CD14-positive monocyte (primary cell): ENCODE measurements at regions not wholly inside any gene's neighbourhood (a gene's known extent, or its start where the extent isn't known, plus 50 kb on each side); places are given as distances from the start of the nearest gene placed in this dataset.

ENCODE experiments used
- DNase-seq, 3 donors: peaks; one replicate each; pipeline ENCODE4 v3.0.0-alpha.2; 2011 to 2022
- H2AFZ ChIP-seq: 2 replicates; pipeline ENCODE4 v1.6.0; 2012; ENCODE audit warnings: mild to moderate bottlenecking, low read depth, low read length, inconsistent platforms; ENCODE audit not compliant: insufficient read depth, poor library complexity, severe bottlenecking
- H3K27ac ChIP-seq, 2 donors: 1 replicate in 1 of 2; 2 replicates in 1 of 2; pipeline ENCODE4 v1.5.1; 2012 to 2013; ENCODE audit warnings: low read length in 2 of 2, control low read depth in 1 of 2, inconsistent platforms in 1 of 2, low read depth in 1 of 2, mild to moderate bottlenecking in 1 of 2
- H3K27me3 ChIP-seq, 2 donors: one replicate each; pipeline versions ENCODE4 v1.6.0 to v1.6.1; 2011 to 2013; ENCODE audit warnings: low read length in 2 of 2; ENCODE audit not compliant: control insufficient read depth in 2 of 2, insufficient read depth in 2 of 2
- H3K36me3 ChIP-seq, 2 donors: replicated peaks in 1 of 2; 1 replicate in 1 of 2; 2 replicates in 1 of 2; pipeline versions ENCODE4 v1.5.1 to v1.6.1; 2012 to 2013; ENCODE audit warnings: low read length in 2 of 2, control low read depth in 1 of 2, inconsistent platforms in 1 of 2, mild to moderate bottlenecking in 1 of 2; ENCODE audit not compliant: insufficient read depth in 2 of 2, control insufficient read depth in 1 of 2
- H3K4me1 ChIP-seq, 2 donors: 1 replicate in 1 of 2; 2 replicates in 1 of 2; pipeline versions ENCODE4 v1.5.1 to v1.6.1; 2012 to 2013; ENCODE audit warnings: low read length in 2 of 2, control low read depth in 1 of 2, inconsistent platforms in 1 of 2, mild to moderate bottlenecking in 1 of 2, moderate library complexity in 1 of 2; ENCODE audit not compliant: insufficient read depth in 2 of 2, control insufficient read depth in 1 of 2
- H3K4me2 ChIP-seq: replicated peaks from 2 replicates; pipeline ENCODE3; 2012; ENCODE audit warnings: low read length, moderate library complexity, mild to moderate bottlenecking; ENCODE audit not compliant: poor library complexity, severe bottlenecking; ENCODE audit errors: extremely low read depth
- H3K4me3 ChIP-seq, 3 experiments: fragments of 200-600 bp in 1 of 3; sonication (generic) in 1 of 3; replicated peaks in 1 of 3; 1 replicate in 2 of 3; 2 replicates in 1 of 3; pipeline ENCODE4 v1.5.1; 2011 to 2013; ENCODE audit warnings: low read length in 3 of 3, mild to moderate bottlenecking in 3 of 3, control low read depth in 2 of 3, low read depth in 2 of 3, inconsistent platforms in 1 of 3, moderate library complexity in 1 of 3
- H3K79me2 ChIP-seq: 2 replicates; pipeline ENCODE4 v1.6.0; 2012; ENCODE audit warnings: mild to moderate bottlenecking, control low read depth, inconsistent platforms, low read length, moderate library complexity; ENCODE audit not compliant: insufficient read depth
- H3K9ac ChIP-seq: 2 replicates; pipeline ENCODE4 v1.6.0; 2017; ENCODE audit warnings: low read length, mild to moderate bottlenecking; ENCODE audit not compliant: insufficient read depth, poor library complexity, severe bottlenecking
- H3K9me3 ChIP-seq, 2 donors: replicated peaks in 1 of 2; 1 replicate in 1 of 2; 2 replicates in 1 of 2; pipeline versions ENCODE4 v1.5.1 to v1.6.1; 2012 to 2013; ENCODE audit warnings: low read length in 2 of 2, control low read depth in 1 of 2; ENCODE audit not compliant: control insufficient read depth in 1 of 2, insufficient read depth in 1 of 2
- H4K20me1 ChIP-seq: 2 replicates; pipeline ENCODE4 v1.6.0; 2012; ENCODE audit warnings: mild to moderate bottlenecking, low read length, control low read depth, moderate library complexity; ENCODE audit not compliant: insufficient read depth
- H3K27ac Mint-ChIP-seq, 7 donors: one replicate each; pipeline ENCODE4 v1.8.0; 2020; ENCODE audit warnings: mild to moderate bottlenecking in 7 of 7, mixed read lengths in 7 of 7, moderate library complexity in 6 of 7, inconsistent platforms in 2 of 7
- H3K27me3 Mint-ChIP-seq, 3 donors: one replicate each; pipeline ENCODE4 v1.8.0; 2021 to 2022; ENCODE audit warnings: low read depth in 3 of 3, mild to moderate bottlenecking in 3 of 3, mixed read lengths in 3 of 3, moderate library complexity in 3 of 3, inconsistent platforms in 1 of 3
- H3K36me3 Mint-ChIP-seq, 2 donors: one replicate each; pipeline ENCODE4 v1.8.0; 2020; ENCODE audit warnings: mixed read lengths in 2 of 2, inconsistent platforms in 1 of 2, mild to moderate bottlenecking in 1 of 2
- H3K4me1 Mint-ChIP-seq: one replicate; pipeline ENCODE4 v1.8.0; 2020; ENCODE audit warnings: mild to moderate bottlenecking, mixed read lengths
- H3K4me3 Mint-ChIP-seq, 2 donors: one replicate each; pipeline ENCODE4 v1.8.0; 2020; ENCODE audit warnings: mild to moderate bottlenecking in 2 of 2, mixed read lengths in 2 of 2, moderate library complexity in 1 of 2
- H3K9me3 Mint-ChIP-seq, 7 donors: one replicate each; pipeline ENCODE4 v1.8.0; 2020 to 2022; ENCODE audit warnings: mixed read lengths in 7 of 7, mild to moderate bottlenecking in 6 of 7, moderate library complexity in 6 of 7, inconsistent platforms in 2 of 7
- WGBS: methylation state at CpG from one replicate; pipeline ENCODE4 v1.1.5; 2013; ENCODE audit warnings: missing lambda C conversion rate; ENCODE audit not compliant: insufficient coverage; 5-methylcytosine and 5-hydroxymethylcytosine counted together
- intact Hi-C, 2 donors: fragments of 100-400 bp; cut with micrococcal nuclease; formaldehyde crosslinking; loops; one replicate each; pipeline versions ENCODE4 v1.15.0 to v1.15.1; 2023
- TF ChIP-seq, protein P1 (sequence below): fragments of 200-600 bp; IDR thresholded peaks from one replicate; pipeline ENCODE4 v1.8.0; 2022; ENCODE audit warnings: antibody characterized with exemption, mild to moderate bottlenecking

DNA sequence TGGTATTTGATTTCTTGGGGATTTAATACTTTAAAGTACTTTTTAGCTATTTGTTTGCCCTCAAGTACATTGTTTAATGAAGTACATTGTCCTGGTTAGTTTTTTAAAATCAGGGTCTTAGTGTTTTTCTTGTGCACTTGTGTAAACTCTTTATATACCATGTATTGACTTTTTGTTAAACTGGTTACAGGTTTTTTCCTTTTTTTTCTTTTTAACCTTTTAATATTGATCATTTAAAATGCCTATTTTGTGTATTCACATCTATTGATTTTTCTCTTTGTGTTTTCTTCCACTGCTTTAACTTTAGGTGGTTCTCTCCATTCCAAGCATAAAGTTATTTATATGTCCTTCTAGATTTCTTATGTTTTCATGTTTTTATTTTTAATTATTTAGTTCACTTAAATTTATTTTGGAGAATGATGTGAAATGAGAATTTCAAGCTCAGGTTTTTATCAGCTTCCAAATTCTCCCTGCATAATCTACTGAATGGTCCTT is 84.5 kb upstream of the MYCN start:
- Histone ChIP-seq H3K27ac (no peak overlapping the region), H3K9me3 (no peaks in the 10 kb centered on the region), H3K9ac (no peak overlapping the region), H3K27me3 (no peaks in the 10 kb centered on the region), H3K4me3 (no peak overlapping the region), H3K79me2 (no peaks in the 10 kb centered on the region), H4K20me1 (no peaks in the 10 kb centered on the region), H2AFZ (no peak overlapping the region), H3K36me3 (no peaks in the 10 kb centered on the region), H3K4me1 (no peaks in the 10 kb centered on the region), H3K4me2 (no peak overlapping the region)
- Mint-ChIP-seq H3K4me3 (no peak overlapping the region), H3K4me1 (no peaks in the 10 kb centered on the region), H3K9me3 (peaks cover 2 to 9% (median 5%) of the 10 kb centered on the region in 7 donors), H3K27ac (no peak overlapping the region), H3K27me3 (peaks cover 1 to 4% (median 2%) of the 10 kb centered on the region in 3 donors), H3K36me3 (no peaks in the 10 kb centered on the region)
- TF ChIP-seq, protein P1, sequence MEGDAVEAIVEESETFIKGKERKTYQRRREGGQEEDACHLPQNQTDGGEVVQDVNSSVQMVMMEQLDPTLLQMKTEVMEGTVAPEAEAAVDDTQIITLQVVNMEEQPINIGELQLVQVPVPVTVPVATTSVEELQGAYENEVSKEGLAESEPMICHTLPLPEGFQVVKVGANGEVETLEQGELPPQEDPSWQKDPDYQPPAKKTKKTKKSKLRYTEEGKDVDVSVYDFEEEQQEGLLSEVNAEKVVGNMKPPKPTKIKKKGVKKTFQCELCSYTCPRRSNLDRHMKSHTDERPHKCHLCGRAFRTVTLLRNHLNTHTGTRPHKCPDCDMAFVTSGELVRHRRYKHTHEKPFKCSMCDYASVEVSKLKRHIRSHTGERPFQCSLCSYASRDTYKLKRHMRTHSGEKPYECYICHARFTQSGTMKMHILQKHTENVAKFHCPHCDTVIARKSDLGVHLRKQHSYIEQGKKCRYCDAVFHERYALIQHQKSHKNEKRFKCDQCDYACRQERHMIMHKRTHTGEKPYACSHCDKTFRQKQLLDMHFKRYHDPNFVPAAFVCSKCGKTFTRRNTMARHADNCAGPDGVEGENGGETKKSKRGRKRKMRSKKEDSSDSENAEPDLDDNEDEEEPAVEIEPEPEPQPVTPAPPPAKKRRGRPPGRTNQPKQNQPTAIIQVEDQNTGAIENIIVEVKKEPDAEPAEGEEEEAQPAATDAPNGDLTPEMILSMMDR = no peak
- DNase-seq = no peak
- intact Hi-C loops = no loop called here

DNA sequence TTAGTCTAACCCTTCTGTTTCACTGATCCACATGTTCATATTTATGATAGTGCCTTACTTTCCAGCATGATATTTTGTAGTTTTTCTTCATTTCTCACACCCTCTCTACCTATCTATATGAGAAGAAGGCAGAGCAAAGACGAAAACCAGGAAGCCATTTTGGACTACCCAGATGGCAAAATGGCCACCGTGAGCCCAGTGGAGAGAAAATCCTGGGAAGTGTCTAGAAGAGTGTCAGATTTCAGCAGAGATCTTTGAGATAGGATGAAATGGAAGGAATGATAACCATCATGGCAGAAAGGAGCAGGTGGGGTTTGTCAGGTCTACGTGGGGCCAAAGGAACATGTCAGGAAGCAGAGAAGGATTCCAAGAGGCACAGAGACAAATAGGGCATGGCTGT is 84.0 kb upstream of the MYCN start:
- Mint-ChIP-seq H3K9me3 (peaks cover 2 to 9% (median 5%) of the 10 kb centered on the region in 7 donors), H3K4me3 (no peak overlapping the region), H3K36me3 (no peaks in the 10 kb centered on the region), H3K27me3 (peaks cover 1 to 4% (median 2%) of the 10 kb centered on the region in 3 donors), H3K4me1 (no peaks in the 10 kb centered on the region), H3K27ac (no peak overlapping the region)
- WGBS = 100% methylated on average over 2 of the region's 3 CpGs
- no peak overlapping the region for H3K9ac ChIP-seq
- no peak overlapping the region for H2AFZ ChIP-seq
- H3K4me1 ChIP-seq = no peaks in the 10 kb centered on the region
- no peaks in the 10 kb centered on the region for H3K9me3 ChIP-seq
- H3K27ac ChIP-seq = no peak overlapping the region
- H3K4me3 ChIP-seq = no peak overlapping the region
- H4K20me1 ChIP-seq = no peaks in the 10 kb centered on the region
- intact Hi-C loops = no loop called here
- H3K4me2 ChIP-seq = no peak overlapping the region
- TF ChIP-seq, protein P1 = no peak
- no peaks in the 10 kb centered on the region for H3K79me2 ChIP-seq
- no peaks in the 10 kb centered on the region for H3K36me3 ChIP-seq
- H3K27me3 ChIP-seq = no peaks in the 10 kb centered on the region
- no peak for DNase-seq
